Fibroblast of lung (primary cell): ENCODE measurements at regions not wholly inside any gene's neighbourhood (a gene's known extent, or its start where the extent isn't known, plus 50 kb on each side); places are given as distances from the start of the nearest gene placed in this dataset.

ENCODE experiments used
- EZH2 ChIP-seq: IDR thresholded peaks from 2 replicates; pipeline ENCODE4 v1.5.1; 2012; ENCODE audit warnings: low read length, control low read depth, mild to moderate bottlenecking; ENCODE audit errors: missing control alignments
- TF ChIP-seq, protein P1 (sequence below), 2 donors: IDR thresholded peaks in 1 of 2; conservative IDR thresholded peaks in 1 of 2; 1 replicate in 1 of 2; 2 replicates in 1 of 2; pipeline ENCODE4 v1.5.1; 2011 to 2012; ENCODE audit warnings: low read length in 2 of 2, control low read depth in 1 of 2, inconsistent platforms in 1 of 2, low read depth in 1 of 2, mild to moderate bottlenecking in 1 of 2

DNA sequence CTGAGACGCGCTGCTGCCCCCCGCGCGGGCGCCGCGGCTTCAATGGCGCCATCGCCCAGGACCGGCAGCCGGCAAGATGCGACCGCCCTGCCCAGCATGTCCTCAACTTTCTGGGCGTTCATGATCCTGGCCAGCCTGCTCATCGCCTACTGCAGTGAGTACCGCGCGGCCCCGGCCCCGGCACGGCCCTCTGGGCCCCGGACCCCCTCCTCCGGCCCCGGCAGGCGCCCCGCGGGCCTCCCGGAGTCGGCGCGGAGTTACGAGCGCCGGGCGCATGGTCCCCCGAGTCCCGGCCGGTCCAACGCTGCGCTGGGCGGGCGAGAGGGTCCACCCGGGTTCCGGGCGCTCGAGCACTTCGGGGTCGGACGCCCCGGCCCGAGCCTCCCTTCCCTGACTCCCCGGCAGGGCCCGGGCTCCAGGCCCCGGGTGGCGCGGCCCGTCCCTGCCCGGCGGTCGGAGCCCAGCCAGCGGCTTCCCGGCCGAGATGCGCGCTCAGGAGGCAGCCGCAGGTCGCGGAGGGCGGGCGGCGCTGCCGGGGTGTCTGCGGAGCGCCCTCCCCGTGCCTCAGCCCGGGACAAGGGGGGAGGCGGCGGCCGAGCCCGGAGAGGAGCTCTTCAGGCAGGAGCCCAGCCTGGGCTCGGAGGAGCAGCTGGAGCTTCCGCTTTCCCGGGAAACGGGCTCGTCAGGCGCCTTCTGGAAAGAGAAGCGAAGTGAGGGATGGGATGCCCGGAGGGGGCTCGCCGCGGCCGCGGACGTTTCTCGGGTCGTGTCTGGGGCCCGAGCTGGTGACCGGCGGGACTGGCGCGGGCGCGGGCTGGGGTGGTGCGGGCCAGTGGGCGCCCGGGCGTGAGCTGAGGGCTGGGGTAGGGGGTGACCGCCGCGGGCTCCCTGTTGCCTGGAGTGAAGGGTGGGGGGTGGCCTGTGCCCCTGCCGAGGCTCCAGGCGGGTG is 1337.8 kb downstream of the BRD1 start:
- TF ChIP-seq, protein P1, sequence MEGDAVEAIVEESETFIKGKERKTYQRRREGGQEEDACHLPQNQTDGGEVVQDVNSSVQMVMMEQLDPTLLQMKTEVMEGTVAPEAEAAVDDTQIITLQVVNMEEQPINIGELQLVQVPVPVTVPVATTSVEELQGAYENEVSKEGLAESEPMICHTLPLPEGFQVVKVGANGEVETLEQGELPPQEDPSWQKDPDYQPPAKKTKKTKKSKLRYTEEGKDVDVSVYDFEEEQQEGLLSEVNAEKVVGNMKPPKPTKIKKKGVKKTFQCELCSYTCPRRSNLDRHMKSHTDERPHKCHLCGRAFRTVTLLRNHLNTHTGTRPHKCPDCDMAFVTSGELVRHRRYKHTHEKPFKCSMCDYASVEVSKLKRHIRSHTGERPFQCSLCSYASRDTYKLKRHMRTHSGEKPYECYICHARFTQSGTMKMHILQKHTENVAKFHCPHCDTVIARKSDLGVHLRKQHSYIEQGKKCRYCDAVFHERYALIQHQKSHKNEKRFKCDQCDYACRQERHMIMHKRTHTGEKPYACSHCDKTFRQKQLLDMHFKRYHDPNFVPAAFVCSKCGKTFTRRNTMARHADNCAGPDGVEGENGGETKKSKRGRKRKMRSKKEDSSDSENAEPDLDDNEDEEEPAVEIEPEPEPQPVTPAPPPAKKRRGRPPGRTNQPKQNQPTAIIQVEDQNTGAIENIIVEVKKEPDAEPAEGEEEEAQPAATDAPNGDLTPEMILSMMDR (conservative IDR thresholded peaks at IDR 0.05 in 1 of 2, IDR thresholded peaks at IDR 0.05 in 1 of 2; ENCODE audit: low read depth in 1 of 2, low read length in 2 of 2), result no peak
- TF ChIP-seq EZH2, result no peak
